OCI-LY3 (cell line): ENCODE measurements at regions not wholly inside any gene's neighbourhood (a gene's known extent, or its start where the extent isn't known, plus 50 kb on each side); places are given as distances from the start of the nearest gene placed in this dataset.

ENCODE experiments used
- H2AFZ ChIP-seq: fragments of 200-600, 300-600 bp; shearing (Covaris generic); 2 replicates; pipeline ENCODE4 v1.6.0; 2014; ENCODE audit warnings: antibody characterized with exemption, low read depth, low read length
- H3K27ac ChIP-seq: fragments of 200-600, 300-600 bp; sonication (generic); 2 replicates; pipeline ENCODE4 v1.5.1; 2014; ENCODE audit warnings: mild to moderate bottlenecking, low read length, moderate library complexity, mixed read lengths
- H3K27me3 ChIP-seq: fragments of 200-600, 300-600 bp; sonication (generic); 2 replicates; pipeline ENCODE4 v1.6.1; 2014; ENCODE audit warnings: low read depth, low read length, mixed read lengths
- H3K36me3 ChIP-seq: fragments of 200-600, 300-600 bp; sonication (generic); replicated peaks from 2 replicates; pipeline ENCODE3; 2014; ENCODE audit warnings: low read depth, low read length, mixed read lengths
- H3K4me1 ChIP-seq: fragments of 300-600, 200-600 bp; sonication (generic); 2 replicates; pipeline ENCODE4 v1.6.1; 2014; ENCODE audit warnings: low read length, mixed read lengths
- H3K4me2 ChIP-seq: fragments of 200-600, 300-600 bp; sonication (generic); 2 replicates; pipeline ENCODE4 v1.6.1; 2014; ENCODE audit warnings: low read length, mixed read lengths
- H3K4me3 ChIP-seq: fragments of 300-600, 200-600 bp; sonication (generic); 2 replicates; pipeline ENCODE4 v1.5.1; 2014; ENCODE audit warnings: antibody characterized with exemption, mild to moderate bottlenecking, low read length, moderate library complexity
- H3K79me2 ChIP-seq: fragments of 300-600, 200-600 bp; shearing (Covaris generic); 2 replicates; pipeline ENCODE4 v1.6.1; 2014; ENCODE audit warnings: mild to moderate bottlenecking, low read length, mixed read lengths
- H3K9ac ChIP-seq: fragments of 300-600, 200-600 bp; shearing (Covaris generic); 2 replicates; pipeline ENCODE4 v1.6.0; 2014; ENCODE audit warnings: mild to moderate bottlenecking, low read length, moderate library complexity
- H3K9me3 ChIP-seq: fragments of 200-600, 300-600 bp; shearing (Covaris generic); 2 replicates; pipeline ENCODE4 v1.6.1; 2014; ENCODE audit warnings: low read length, mixed read lengths; ENCODE audit not compliant: insufficient read depth
- H4K20me1 ChIP-seq: fragments of 200-600, 300-600 bp; sonication (generic); 2 replicates; pipeline ENCODE4 v1.6.1; 2016; ENCODE audit warnings: low read length, mixed read lengths; ENCODE audit not compliant: insufficient read depth
- EZH2phosphoT487 ChIP-seq: fragments of 200-600 bp; shearing (Covaris generic); IDR thresholded peaks from 2 replicates; pipeline ENCODE4 v1.6.1; 2018; ENCODE audit warnings: antibody characterized with exemption, mixed run types, low read depth
- TF ChIP-seq, protein P1 (sequence below): fragments of 200-600, 300-600 bp; sonication (generic); IDR thresholded peaks from 2 replicates; pipeline ENCODE4 v1.5.1; 2014; ENCODE audit warnings: antibody characterized with exemption, low read length, low read depth

DNA sequence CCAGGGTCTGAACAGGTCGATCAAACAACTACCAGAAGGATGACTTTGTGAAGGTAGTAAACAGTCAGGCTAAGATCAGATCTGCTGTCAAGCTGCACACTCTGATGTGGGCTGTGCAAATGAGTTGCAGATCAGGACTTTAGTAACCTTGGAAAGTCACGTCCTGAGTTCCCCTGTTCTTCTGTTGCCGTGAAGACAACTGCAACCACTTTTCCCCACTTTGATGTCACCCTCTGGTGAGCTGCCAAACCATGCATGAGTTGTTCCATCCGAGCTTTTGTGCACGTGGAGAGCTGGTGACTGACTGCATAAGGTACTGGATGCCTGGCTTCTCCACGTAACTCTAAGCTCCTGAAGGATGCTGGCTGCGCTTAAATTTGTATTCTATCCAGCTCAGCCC, 111.0 kb downstream of the CD83 start:
- TF ChIP-seq EZH2phosphoT487, result no peak
- TF ChIP-seq, protein P1, sequence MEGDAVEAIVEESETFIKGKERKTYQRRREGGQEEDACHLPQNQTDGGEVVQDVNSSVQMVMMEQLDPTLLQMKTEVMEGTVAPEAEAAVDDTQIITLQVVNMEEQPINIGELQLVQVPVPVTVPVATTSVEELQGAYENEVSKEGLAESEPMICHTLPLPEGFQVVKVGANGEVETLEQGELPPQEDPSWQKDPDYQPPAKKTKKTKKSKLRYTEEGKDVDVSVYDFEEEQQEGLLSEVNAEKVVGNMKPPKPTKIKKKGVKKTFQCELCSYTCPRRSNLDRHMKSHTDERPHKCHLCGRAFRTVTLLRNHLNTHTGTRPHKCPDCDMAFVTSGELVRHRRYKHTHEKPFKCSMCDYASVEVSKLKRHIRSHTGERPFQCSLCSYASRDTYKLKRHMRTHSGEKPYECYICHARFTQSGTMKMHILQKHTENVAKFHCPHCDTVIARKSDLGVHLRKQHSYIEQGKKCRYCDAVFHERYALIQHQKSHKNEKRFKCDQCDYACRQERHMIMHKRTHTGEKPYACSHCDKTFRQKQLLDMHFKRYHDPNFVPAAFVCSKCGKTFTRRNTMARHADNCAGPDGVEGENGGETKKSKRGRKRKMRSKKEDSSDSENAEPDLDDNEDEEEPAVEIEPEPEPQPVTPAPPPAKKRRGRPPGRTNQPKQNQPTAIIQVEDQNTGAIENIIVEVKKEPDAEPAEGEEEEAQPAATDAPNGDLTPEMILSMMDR, result no peak
- no peak overlapping the region for H3K9ac ChIP-seq

DNA sequence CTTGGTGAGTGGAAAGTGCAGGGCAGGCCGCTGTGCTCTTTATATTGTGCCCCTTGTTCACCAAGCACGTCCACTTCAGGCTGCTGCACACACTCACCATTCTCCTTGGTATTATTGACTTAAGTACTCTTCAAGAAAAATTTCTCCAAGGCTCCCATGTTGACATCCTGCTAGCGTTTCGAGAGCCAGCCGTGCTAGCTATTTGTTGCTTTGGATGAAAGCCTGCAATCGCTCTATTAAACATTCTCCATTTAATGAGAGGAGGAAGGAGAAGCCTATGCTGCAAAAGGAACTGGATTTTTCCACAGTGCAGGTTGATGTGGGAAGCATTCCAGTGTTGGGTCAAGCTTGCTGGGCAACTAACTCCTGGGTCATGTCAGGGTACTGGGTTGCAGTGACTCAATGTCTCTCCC, 113.5 kb downstream of the CD83 start:
- H3K27ac ChIP-seq, result no peak overlapping the region
- H2AFZ ChIP-seq, result no peak overlapping the region

More for the DNA sequence above, 111.0 kb downstream of the CD83 start:
- H4K20me1 ChIP-seq, result no peaks in the 10 kb centered on the region
- H3K4me1 ChIP-seq, result peaks cover 19% of the 10 kb centered on the region
- H3K9me3 ChIP-seq, result no peaks in the 10 kb centered on the region
- H3K27me3 ChIP-seq, result no peaks in the 10 kb centered on the region
- H3K36me3 ChIP-seq, result peaks cover 15% of the 10 kb centered on the region
- H3K27ac ChIP-seq, result no peak overlapping the region
- no peak overlapping the region for H3K4me2 ChIP-seq
- no peak overlapping the region for H2AFZ ChIP-seq
- H3K79me2 ChIP-seq, result no peaks in the 10 kb centered on the region
- H3K4me3 ChIP-seq, result no peak overlapping the region

DNA sequence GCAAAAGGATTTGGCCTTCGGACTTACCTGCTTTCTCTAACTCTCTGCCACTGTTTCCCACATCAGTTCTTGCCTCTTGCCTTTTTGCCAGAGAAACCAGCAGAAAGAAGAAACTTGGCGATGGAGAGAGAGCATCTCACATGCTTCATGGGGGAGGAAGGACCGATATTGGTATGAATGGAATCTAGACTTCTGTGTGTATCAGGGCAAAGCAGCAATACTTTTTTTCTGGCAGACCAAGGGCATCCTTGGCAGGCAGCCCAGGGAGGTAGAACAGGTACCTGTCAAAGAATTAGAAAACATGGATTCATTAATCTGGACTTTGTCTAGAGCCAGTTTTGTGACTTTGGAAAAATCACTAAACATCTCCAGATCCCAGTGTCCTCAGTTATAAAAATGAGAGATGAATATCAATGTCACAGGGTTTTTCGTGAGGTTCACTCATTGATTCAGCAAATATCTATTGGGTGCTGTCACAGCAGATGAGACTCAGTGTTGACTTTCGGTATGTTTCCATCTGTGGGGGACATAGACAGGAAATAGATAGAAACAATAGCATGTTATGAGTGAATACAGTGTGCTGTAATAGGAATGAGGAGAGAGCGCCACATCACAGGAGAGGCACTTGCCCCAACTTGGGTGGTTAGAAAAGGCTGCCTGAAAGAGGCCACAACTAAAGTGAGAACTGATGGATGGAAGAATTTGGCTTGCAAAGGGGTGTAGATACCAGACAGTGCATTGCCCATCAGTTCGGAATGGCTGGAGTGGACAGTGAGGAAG, 114.1 kb downstream of the CD83 start:
- H3K36me3 ChIP-seq, result no peaks in the 10 kb centered on the region
- no peaks in the 10 kb centered on the region for H4K20me1 ChIP-seq
- H3K27me3 ChIP-seq, result no peaks in the 10 kb centered on the region
- no peak overlapping the region for H3K9ac ChIP-seq
- no peak overlapping the region for H3K4me3 ChIP-seq
- no peaks in the 10 kb centered on the region for H3K9me3 ChIP-seq
- H2AFZ ChIP-seq, result no peak overlapping the region
- no peaks in the 10 kb centered on the region for H3K4me1 ChIP-seq
- H3K79me2 ChIP-seq, result no peaks in the 10 kb centered on the region
- no peak for TF ChIP-seq EZH2phosphoT487
- TF ChIP-seq, protein P1, result no peak
- no peak overlapping the region for H3K27ac ChIP-seq
- H3K4me2 ChIP-seq, result no peak overlapping the region

More for the DNA sequence above, 113.5 kb downstream of the CD83 start:
- Histone ChIP-seq H3K79me2 (no peaks in the 10 kb centered on the region), H3K27me3 (no peaks in the 10 kb centered on the region), H3K4me1 (no peaks in the 10 kb centered on the region), H3K9me3 (no peaks in the 10 kb centered on the region), H3K4me3 (no peak overlapping the region), H3K9ac (no peak overlapping the region), H3K36me3 (peaks cover 6% of the 10 kb centered on the region), H3K4me2 (no peak overlapping the region), H4K20me1 (no peaks in the 10 kb centered on the region)
- TF ChIP-seq EZH2phosphoT487, result no peak
- TF ChIP-seq, protein P1, result no peak

DNA sequence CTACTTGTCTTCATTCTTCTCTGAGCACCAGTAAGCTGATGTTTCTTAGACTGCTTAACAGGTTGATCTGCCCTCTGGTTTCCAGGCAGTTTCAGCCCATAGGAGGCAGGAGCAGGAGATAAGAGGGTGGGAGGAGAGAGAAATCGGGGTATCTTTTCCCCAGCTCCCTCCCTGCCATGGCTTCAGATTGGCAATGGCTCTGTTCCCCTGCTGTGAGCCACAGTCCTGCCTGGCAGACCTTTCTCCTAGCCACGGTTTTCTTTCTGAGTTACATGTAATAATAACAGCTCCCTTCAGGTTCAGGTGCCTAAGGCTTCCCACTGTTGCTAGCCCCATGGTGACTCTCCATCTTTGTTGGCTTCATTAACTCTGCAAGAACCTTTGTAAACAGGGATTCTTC, 115.3 kb downstream of the CD83 start:
- H3K79me2 ChIP-seq, result no peaks in the 10 kb centered on the region
- TF ChIP-seq, protein P1, result no peak
- no peak for TF ChIP-seq EZH2phosphoT487
- no peaks in the 10 kb centered on the region for H4K20me1 ChIP-seq
- no peak overlapping the region for H3K4me3 ChIP-seq
- H3K36me3 ChIP-seq, result no peaks in the 10 kb centered on the region
- no peaks in the 10 kb centered on the region for H3K9me3 ChIP-seq
- H3K27me3 ChIP-seq, result no peaks in the 10 kb centered on the region
- H3K4me2 ChIP-seq, result no peak overlapping the region
- H3K27ac ChIP-seq, result no peak overlapping the region
- no peak overlapping the region for H3K9ac ChIP-seq
- no peaks in the 10 kb centered on the region for H3K4me1 ChIP-seq
- no peak overlapping the region for H2AFZ ChIP-seq
